ENCODE measurements at regions not wholly inside any gene's neighbourhood (a gene's known extent, or its start where the extent isn't known, plus 50 kb on each side); places are given as distances from the start of the nearest gene placed in this dataset.

GRCh38 chr2:62440281-62440946 lies 65.6 kb downstream of the TMEM17 start:
- no peaks in the 10 kb centered on the region for H3K4me1 ChIP-seq (ENCODE audit: control insufficient read depth, insufficient read depth, low read length)
- no peaks in the 10 kb centered on the region for H3K9me3 ChIP-seq (ENCODE audit: control insufficient read depth, insufficient read depth, low read depth, low read length)
- intact Hi-C loops (cut with micrococcal nuclease; ENCODE audit: unreplicated experiment): no loop called here
- BruUV-seq (replicated peaks): no TSS peak
- H3K27ac ChIP-seq (ENCODE audit: low read length): no peak overlapping the region
- no peaks in the 10 kb centered on the region; the same call in 1 of the 2 replicates for H3K27me3 ChIP-seq (ENCODE audit: control insufficient read depth, insufficient read depth, low read length)
- no peak for DNase-seq (ENCODE audit: low read depth, low spot score)
- H3K4me3 ChIP-seq (ENCODE audit: low read depth in 2 of 2, low read length in 2 of 2): no peak overlapping the region
- POLR2A ChIA-PET: no interaction called here
- H3K36me3 ChIP-seq (ENCODE audit: control insufficient read depth, insufficient read depth, low read length): no peaks in the 10 kb centered on the region
- CTCF ChIA-PET: no interaction called here
- no peak for ATAC-seq
- no peak for TF ChIP-seq CTCF (IDR thresholded peaks at IDR 0.05)
- no peak for TF ChIP-seq TCF7L2 (IDR thresholded peaks at IDR 0.05; ENCODE audit: low read depth, low read length)
- no peak for TF ChIP-seq POLR2AphosphoS5 (IDR thresholded peaks at IDR 0.05; ENCODE audit: low read depth, low read length)
- no peak for TF ChIP-seq SIN3A (IDR thresholded peaks at IDR 0.05; ENCODE audit: borderline replicate concordance, insufficient read depth, low read depth, low read length)
- TF ChIP-seq REST (IDR thresholded peaks at IDR 0.05; ENCODE audit: insufficient read depth in 1 of 2, low read depth in 2 of 2, low read length in 1 of 2): no peak
- in situ Hi-C loops (cut with HindIII; ENCODE audit: low pct_unique_long_range_greater_than_20kb, low sequenced_read_pairs): no loop called here

GRCh38 chr2:62439425-62439824 lies 66.6 kb downstream of the TMEM17 start:
- ATAC-seq (no peak), DNase-seq (ENCODE audit: low read depth, low spot score) (no peak)
- ChIA-PET CTCF (no interaction called here), POLR2A (no interaction called here)
- intact Hi-C loops (cut with micrococcal nuclease; ENCODE audit: unreplicated experiment): no loop called here
- no TSS peak for BruUV-seq (replicated peaks)
- H3K9me3 ChIP-seq (ENCODE audit: control insufficient read depth, insufficient read depth, low read depth, low read length): no peaks in the 10 kb centered on the region
- in situ Hi-C loops (cut with HindIII; ENCODE audit: low pct_unique_long_range_greater_than_20kb, low sequenced_read_pairs): no loop called here
- no peaks in the 10 kb centered on the region; the same call in 1 of the 2 replicates for H3K27me3 ChIP-seq (ENCODE audit: control insufficient read depth, insufficient read depth, low read length)
- H3K36me3 ChIP-seq (ENCODE audit: control insufficient read depth, insufficient read depth, low read length): no peaks in the 10 kb centered on the region
- TF ChIP-seq POLR2AphosphoS5 (IDR thresholded peaks at IDR 0.05; ENCODE audit: low read depth, low read length) (no peak), REST (IDR thresholded peaks at IDR 0.05; ENCODE audit: insufficient read depth in 1 of 2, low read depth in 2 of 2, low read length in 1 of 2) (no peak), SIN3A (IDR thresholded peaks at IDR 0.05; ENCODE audit: borderline replicate concordance, insufficient read depth, low read depth, low read length) (no peak), TCF7L2 (IDR thresholded peaks at IDR 0.05; ENCODE audit: low read depth, low read length) (no peak), CTCF (IDR thresholded peaks at IDR 0.05) (no peak)
- H3K27ac ChIP-seq (ENCODE audit: low read length): no peak overlapping the region
- H3K4me3 ChIP-seq (ENCODE audit: low read depth in 2 of 2, low read length in 2 of 2): no peak overlapping the region
- H3K4me1 ChIP-seq (ENCODE audit: control insufficient read depth, insufficient read depth, low read length): no peaks in the 10 kb centered on the region

Data from Panc1 (cell line).